ENCODE measurements at regions not wholly inside any gene's neighbourhood (a gene's known extent, or its start where the extent isn't known, plus 50 kb on each side); places are given as distances from the start of the nearest gene placed in this dataset.

GRCh38 chr1:63142001-63142400 is 180.4 kb upstream of the FOXD3 start:
- Histone ChIP-seq H3K9me2 (replicated peaks; ENCODE audit: insufficient read depth, low read length) (no peaks in the 10 kb centered on the region), H3K79me2 (ENCODE audit: low read length) (no peaks in the 10 kb centered on the region), H3K4me1 (ENCODE audit: low read length) (no peaks in the 10 kb centered on the region), H3K27me3 (replicated peaks; ENCODE audit: insufficient read depth, low read length) (no peaks in the 10 kb centered on the region), H3K4me2 (ENCODE audit: low read depth, low read length) (no peak overlapping the region), H3K9ac (ENCODE audit: low read length) (no peak overlapping the region), H3F3A (ENCODE audit: insufficient read depth, low read length) (no peaks in the 10 kb centered on the region), H4K20me1 (ENCODE audit: insufficient read depth, low read length) (no peaks in the 10 kb centered on the region), H3K9me3 (replicated peaks; ENCODE audit: insufficient read depth, low read length) (no peaks in the 10 kb centered on the region), H3K4me3 (ENCODE audit: low read length) (no peak overlapping the region), H2AFZ (ENCODE audit: low read length) (no peak overlapping the region), H3K27ac (ENCODE audit: low read length) (no peak overlapping the region), H3K36me3 (replicated peaks; ENCODE audit: insufficient read depth, low read length) (no peaks in the 10 kb centered on the region)
- TF ChIP-seq EZH2phosphoT487 (IDR thresholded peaks at IDR 0.05; ENCODE audit: low read length) = no peak
- TF ChIP-seq CTCF (IDR thresholded peaks at IDR 0.05; ENCODE audit: low read length) = no peak
- no peak for TF ChIP-seq EZH2 (optimal IDR thresholded peaks at IDR 0.05; ENCODE audit: low read depth, low read length)
- DNase-seq = no peak

DNA sequence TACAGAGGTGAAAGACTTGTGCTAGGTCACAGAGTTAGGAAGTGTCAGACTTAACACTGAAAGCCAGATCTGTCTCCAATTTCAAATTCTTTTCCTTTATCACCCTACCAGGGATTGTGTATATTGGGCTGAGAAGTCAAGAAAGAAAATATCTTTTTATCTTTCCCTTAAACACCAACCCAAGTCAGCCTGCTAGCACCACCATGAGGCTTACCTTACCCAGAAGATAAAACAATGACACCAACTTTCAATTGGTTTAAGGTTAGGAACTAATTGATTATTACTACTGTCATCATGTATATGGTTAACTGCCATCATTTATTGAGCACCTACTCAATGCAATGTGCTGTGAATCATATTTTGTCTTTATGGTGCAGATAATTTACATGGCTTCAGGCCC is 178.9 kb upstream of the FOXD3 start:
- Histone ChIP-seq H2AFZ (ENCODE audit: low read length) (no peak overlapping the region), H3K4me2 (ENCODE audit: low read depth, low read length) (no peak overlapping the region), H3K27ac (ENCODE audit: low read length) (no peak overlapping the region), H3F3A (ENCODE audit: insufficient read depth, low read length) (no peaks in the 10 kb centered on the region), H4K20me1 (ENCODE audit: insufficient read depth, low read length) (no peaks in the 10 kb centered on the region), H3K79me2 (ENCODE audit: low read length) (no peaks in the 10 kb centered on the region), H3K9me3 (replicated peaks; ENCODE audit: insufficient read depth, low read length) (no peaks in the 10 kb centered on the region), H3K9me2 (replicated peaks; ENCODE audit: insufficient read depth, low read length) (no peaks in the 10 kb centered on the region), H3K4me3 (ENCODE audit: low read length) (no peak overlapping the region), H3K36me3 (replicated peaks; ENCODE audit: insufficient read depth, low read length) (no peaks in the 10 kb centered on the region), H3K9ac (ENCODE audit: low read length) (no peak overlapping the region), H3K27me3 (replicated peaks; ENCODE audit: insufficient read depth, low read length) (no peaks in the 10 kb centered on the region), H3K4me1 (ENCODE audit: low read length) (no peaks in the 10 kb centered on the region)
- no peak for DNase-seq
- TF ChIP-seq EZH2phosphoT487 (IDR thresholded peaks at IDR 0.05; ENCODE audit: low read length) = no peak
- TF ChIP-seq EZH2 (optimal IDR thresholded peaks at IDR 0.05; ENCODE audit: low read depth, low read length) = no peak
- no peak for TF ChIP-seq CTCF (IDR thresholded peaks at IDR 0.05; ENCODE audit: low read length)

GRCh38 chr1:63147783-63148182 is 174.6 kb upstream of the FOXD3 start:
- TF ChIP-seq EZH2phosphoT487 (IDR thresholded peaks at IDR 0.05; ENCODE audit: low read length) (no peak), EZH2 (optimal IDR thresholded peaks at IDR 0.05; ENCODE audit: low read depth, low read length) (no peak), CTCF (IDR thresholded peaks at IDR 0.05; ENCODE audit: low read length) (no peak)
- H3K27ac ChIP-seq (ENCODE audit: low read length) = no peak overlapping the region
- no peaks in the 10 kb centered on the region for H3K36me3 ChIP-seq (replicated peaks; ENCODE audit: insufficient read depth, low read length)
- H2AFZ ChIP-seq (ENCODE audit: low read length) = no peak overlapping the region
- H3F3A ChIP-seq (ENCODE audit: insufficient read depth, low read length) = no peaks in the 10 kb centered on the region
- H3K27me3 ChIP-seq (replicated peaks; ENCODE audit: insufficient read depth, low read length) = no peaks in the 10 kb centered on the region
- no peak overlapping the region for H3K4me2 ChIP-seq (ENCODE audit: low read depth, low read length)
- no peak overlapping the region for H3K4me3 ChIP-seq (ENCODE audit: low read length)
- no peak overlapping the region for H3K9ac ChIP-seq (ENCODE audit: low read length)
- no peaks in the 10 kb centered on the region for H3K9me2 ChIP-seq (replicated peaks; ENCODE audit: insufficient read depth, low read length)
- DNase-seq = no peak
- no peaks in the 10 kb centered on the region for H3K4me1 ChIP-seq (ENCODE audit: low read length)
- H4K20me1 ChIP-seq (ENCODE audit: insufficient read depth, low read length) = no peaks in the 10 kb centered on the region
- H3K9me3 ChIP-seq (replicated peaks; ENCODE audit: insufficient read depth, low read length) = no peaks in the 10 kb centered on the region
- H3K79me2 ChIP-seq (ENCODE audit: low read length) = no peaks in the 10 kb centered on the region
